Breast epithelium (tissue), 3 donors: ENCODE measurements at regions not wholly inside any gene's neighbourhood (a gene's known extent, or its start where the extent isn't known, plus 50 kb on each side); places are given as distances from the start of the nearest gene placed in this dataset.

Experiments
- CTCF ChIP-seq, 3 donors: fragments of 450-650 bp; IDR thresholded peaks; one replicate each; pipeline ENCODE4 v1.5.1; 2016 to 2017; ENCODE audit warnings: antibody characterized with exemption in 3 of 3, mild to moderate bottlenecking in 3 of 3, moderate library complexity in 3 of 3
- POLR2AphosphoS5 ChIP-seq, 3 donors: sonication (generic); formaldehyde crosslinking; IDR thresholded peaks; one replicate each; pipeline ENCODE4 v1.6.1; 2017; ENCODE audit warnings: antibody characterized with exemption in 3 of 3

- TF ChIP-seq CTCF (IDR thresholded peaks at IDR 0.05) (no peak), POLR2AphosphoS5 (IDR thresholded peaks at IDR 0.05) (no peak)
These were observed 82.3 kb downstream of the MYCN start for GRCh38 chr2:16022548-16023240.
